Astrocyte of the cerebellum (primary cell): ENCODE measurements at regions not wholly inside any gene's neighbourhood (a gene's known extent, or its start where the extent isn't known, plus 50 kb on each side); places are given as distances from the start of the nearest gene placed in this dataset.

Experiments
- DNase-seq: peaks from one replicate; pipeline ENCODE4 v3.0.0-alpha.2; 2011; ENCODE audit warnings: low read depth
- H3K4me3 ChIP-seq: 2 replicates; pipeline ENCODE4 v1.5.1; 2011; ENCODE audit warnings: mild to moderate bottlenecking, low read depth, low read length, moderate library complexity
- in situ Hi-C: cut with HindIII; loops from 2 replicates; pipeline ENCODE4 v1.10.0; 2017; ENCODE audit warnings: low sequenced_read_pairs
- TF ChIP-seq, protein P1 (sequence below): IDR thresholded peaks from 2 replicates; pipeline ENCODE4 v1.5.1; 2012; ENCODE audit warnings: low read length, low read depth, moderate library complexity, mild to moderate bottlenecking; ENCODE audit errors: missing control alignments

DNA sequence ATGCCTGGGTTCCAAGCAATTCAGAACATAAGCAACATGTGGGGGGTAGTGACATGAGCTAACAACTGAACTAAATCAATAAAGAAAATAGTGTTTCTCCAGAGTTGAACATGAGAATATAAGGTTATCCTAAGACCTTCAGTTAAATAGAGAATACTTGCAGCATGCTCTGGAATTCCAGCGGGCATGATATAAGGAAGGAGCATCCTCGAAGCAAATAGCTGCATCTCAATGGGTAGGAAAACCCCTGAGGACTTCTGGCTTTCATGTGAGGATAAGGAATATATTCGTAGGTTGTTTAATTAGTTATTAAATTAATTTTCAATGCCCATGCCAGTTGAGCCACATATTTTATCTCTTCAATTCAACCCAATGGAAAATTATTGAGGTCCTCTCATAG, 631.2 kb upstream of the EPHA7 start:
- H3K4me3 ChIP-seq, result no peak overlapping the region
- no peak for DNase-seq
- in situ Hi-C loops, result no loop called here
- TF ChIP-seq, protein P1, sequence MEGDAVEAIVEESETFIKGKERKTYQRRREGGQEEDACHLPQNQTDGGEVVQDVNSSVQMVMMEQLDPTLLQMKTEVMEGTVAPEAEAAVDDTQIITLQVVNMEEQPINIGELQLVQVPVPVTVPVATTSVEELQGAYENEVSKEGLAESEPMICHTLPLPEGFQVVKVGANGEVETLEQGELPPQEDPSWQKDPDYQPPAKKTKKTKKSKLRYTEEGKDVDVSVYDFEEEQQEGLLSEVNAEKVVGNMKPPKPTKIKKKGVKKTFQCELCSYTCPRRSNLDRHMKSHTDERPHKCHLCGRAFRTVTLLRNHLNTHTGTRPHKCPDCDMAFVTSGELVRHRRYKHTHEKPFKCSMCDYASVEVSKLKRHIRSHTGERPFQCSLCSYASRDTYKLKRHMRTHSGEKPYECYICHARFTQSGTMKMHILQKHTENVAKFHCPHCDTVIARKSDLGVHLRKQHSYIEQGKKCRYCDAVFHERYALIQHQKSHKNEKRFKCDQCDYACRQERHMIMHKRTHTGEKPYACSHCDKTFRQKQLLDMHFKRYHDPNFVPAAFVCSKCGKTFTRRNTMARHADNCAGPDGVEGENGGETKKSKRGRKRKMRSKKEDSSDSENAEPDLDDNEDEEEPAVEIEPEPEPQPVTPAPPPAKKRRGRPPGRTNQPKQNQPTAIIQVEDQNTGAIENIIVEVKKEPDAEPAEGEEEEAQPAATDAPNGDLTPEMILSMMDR, result no peak

DNA sequence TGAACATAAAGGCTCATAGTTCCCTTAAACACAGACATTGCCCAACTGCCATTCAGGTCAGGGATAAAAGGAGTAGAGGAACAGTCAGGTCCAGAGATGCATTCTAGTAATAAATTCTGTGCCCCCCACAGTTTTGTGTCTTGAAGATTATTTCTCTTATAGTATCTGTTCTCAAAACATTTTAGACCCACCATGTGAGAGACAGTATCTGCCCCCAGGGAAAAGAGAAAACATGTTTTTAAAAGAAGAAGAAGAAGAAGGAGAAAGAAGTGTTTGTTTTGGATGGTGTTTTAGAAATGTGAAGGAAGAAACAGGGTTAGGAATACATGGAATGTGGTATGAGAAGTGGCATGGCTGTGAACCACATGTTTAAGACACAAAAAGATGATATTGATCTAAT, 629.6 kb upstream of the EPHA7 start:
- DNase-seq, result no peak
- in situ Hi-C loops, result no loop called here
- H3K4me3 ChIP-seq, result no peak overlapping the region
- TF ChIP-seq, protein P1, result no peak

DNA sequence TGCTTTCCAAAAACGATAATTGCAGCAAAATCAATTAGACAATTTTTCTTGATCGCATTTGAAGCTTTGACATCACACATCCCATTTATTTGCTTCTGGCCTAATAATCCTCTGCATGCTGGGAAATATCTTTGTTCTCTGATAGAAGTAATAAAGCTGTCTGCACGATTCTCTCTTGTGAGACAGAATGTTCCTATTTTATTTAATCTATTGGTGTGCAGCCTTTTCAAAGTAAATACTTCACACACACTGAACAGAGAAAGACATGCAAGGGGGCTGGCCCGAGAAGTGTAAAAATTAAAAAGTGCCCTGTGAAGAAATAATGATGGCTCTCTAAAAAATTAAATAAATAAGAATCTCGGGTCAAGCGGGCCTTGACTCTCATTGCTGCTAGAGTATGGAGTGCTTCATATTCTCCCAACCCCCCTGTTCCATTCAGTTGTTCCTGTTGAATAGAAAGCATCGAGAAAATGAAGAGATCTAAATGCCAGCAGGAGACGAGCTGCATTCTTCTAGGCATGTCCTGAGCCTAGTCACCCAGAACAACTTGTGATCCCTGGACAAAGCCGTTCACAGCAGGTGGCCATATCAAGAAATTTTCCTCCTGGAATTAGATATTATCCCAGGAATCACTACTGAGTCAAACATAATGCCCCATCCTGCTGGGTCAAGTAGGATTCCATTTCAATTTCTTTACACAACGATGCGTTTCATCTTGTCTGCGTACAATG, 625.9 kb upstream of the EPHA7 start:
- in situ Hi-C loops, result no loop called here
- TF ChIP-seq, protein P1, result no peak
- no peak for DNase-seq
- H3K4me3 ChIP-seq, result no peak overlapping the region

DNA sequence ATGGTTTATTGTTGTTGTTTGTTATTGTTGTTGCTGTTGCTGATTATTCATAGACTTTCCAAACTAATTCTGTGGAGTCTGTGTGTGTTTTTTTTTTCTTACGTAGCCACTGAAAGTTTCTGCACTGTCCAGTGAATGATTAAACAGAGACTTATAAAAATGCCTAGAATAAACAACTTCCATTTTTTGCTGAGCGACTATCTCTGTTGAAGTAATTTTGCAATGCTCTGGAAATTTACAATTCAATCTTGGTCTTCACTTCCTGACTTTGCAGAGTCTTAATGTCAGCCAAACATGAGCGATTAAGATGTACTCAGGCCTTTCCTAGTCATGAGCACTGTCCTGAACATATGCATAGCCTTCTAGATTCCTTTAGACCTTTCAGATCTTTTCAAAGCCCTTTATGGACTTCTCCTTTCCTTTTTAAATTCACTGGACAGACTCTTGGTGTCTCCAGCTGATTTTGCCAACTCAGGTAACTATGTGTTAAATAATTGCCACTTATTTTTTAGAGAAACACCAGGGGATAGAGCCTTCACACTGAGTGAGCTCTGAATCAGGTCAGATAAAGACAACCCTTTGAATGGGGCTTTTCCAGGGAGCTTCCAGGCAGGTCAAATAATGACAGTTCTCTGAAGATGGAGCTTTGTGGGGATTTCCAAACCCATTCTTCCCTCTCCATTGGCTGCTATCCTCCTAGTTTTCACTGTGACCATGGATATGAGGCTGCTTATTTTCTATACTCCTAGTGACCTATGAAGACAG, 622.8 kb upstream of the EPHA7 start:
- DNase-seq, result no peak
- in situ Hi-C loops, result no loop called here

DNA sequence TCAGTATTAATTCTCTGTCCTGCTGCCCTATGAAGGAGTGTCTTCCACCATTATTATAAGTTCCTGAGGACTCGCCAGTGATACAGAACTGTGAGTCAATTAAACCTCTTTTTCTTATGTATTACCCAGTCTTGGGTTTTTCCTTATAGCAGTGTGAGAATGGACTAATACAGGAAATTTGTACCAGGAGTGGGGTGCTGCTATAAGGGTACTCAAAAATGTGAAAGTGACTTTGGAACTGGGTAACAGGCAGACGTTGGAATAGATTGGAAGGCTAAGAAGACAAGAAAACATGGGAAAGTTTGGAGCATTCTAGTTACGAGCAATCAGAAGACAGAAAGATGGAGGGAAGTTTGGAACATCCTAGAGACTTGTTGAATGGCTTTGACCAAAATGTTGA, 616.7 kb upstream of the EPHA7 start:
- no peak for DNase-seq
- H3K4me3 ChIP-seq, result no peak overlapping the region

More for the DNA sequence above, 622.8 kb upstream of the EPHA7 start:
- no peak overlapping the region for H3K4me3 ChIP-seq
- TF ChIP-seq, protein P1, result no peak

DNA sequence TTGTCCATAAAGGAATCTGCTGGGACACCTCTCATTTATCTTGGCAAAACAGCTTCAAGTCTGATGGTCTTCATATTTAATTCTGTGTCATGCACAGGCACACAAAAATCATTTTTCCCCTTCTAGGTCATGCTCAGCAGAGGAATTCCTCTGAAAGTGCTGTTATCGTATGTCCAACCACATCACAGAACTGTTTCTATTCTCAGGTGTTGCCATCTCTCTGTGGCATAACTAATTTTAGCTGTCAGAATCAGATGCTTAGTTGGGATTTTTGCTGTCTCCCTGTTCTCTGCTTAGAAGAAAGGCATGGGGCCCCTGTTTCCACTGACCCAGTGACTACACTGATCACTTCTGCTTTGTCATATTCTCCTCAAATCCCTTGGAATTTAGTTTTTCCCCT, 608.0 kb upstream of the EPHA7 start:
- DNase-seq, result no peak
- TF ChIP-seq, protein P1, result no peak
- H3K4me3 ChIP-seq, result no peak overlapping the region
- in situ Hi-C loops, result no loop called here

More for the DNA sequence above, 616.7 kb upstream of the EPHA7 start:
- TF ChIP-seq, protein P1, result no peak
- in situ Hi-C loops, result no loop called here
